Upper lobe of left lung (tissue), 4 donors: ENCODE measurements at regions not wholly inside any gene's neighbourhood (a gene's known extent, or its start where the extent isn't known, plus 50 kb on each side); places are given as distances from the start of the nearest gene placed in this dataset.

Experiments
- EP300 ChIP-seq, 4 donors: sonication (generic); formaldehyde crosslinking; IDR thresholded peaks; one replicate each; pipeline ENCODE4 v1.5.1; 2017; ENCODE audit warnings: antibody characterized with exemption in 4 of 4, control low read depth in 2 of 4
- POLR2A ChIP-seq, 4 donors: fragments of 450-650 bp; IDR thresholded peaks; one replicate each; pipeline ENCODE4 v1.5.1; 2016 to 2017; ENCODE audit warnings: antibody characterized with exemption in 4 of 4, mild to moderate bottlenecking in 2 of 4
- POLR2AphosphoS5 ChIP-seq, 2 donors: sonication (generic); formaldehyde crosslinking; IDR thresholded peaks; one replicate each; pipeline ENCODE4 v1.5.1; 2017; ENCODE audit warnings: antibody characterized with exemption in 2 of 2
- TF ChIP-seq, protein P1 (sequence below), 6 experiments: fragments of 450-650 bp in 4 of 6; fragments of 200-600 bp in 2 of 6; sonication (generic) in 2 of 6; IDR thresholded peaks; one replicate each; pipeline ENCODE4 v1.5.1; 2016 to 2019; ENCODE audit warnings: antibody characterized with exemption in 6 of 6

DNA sequence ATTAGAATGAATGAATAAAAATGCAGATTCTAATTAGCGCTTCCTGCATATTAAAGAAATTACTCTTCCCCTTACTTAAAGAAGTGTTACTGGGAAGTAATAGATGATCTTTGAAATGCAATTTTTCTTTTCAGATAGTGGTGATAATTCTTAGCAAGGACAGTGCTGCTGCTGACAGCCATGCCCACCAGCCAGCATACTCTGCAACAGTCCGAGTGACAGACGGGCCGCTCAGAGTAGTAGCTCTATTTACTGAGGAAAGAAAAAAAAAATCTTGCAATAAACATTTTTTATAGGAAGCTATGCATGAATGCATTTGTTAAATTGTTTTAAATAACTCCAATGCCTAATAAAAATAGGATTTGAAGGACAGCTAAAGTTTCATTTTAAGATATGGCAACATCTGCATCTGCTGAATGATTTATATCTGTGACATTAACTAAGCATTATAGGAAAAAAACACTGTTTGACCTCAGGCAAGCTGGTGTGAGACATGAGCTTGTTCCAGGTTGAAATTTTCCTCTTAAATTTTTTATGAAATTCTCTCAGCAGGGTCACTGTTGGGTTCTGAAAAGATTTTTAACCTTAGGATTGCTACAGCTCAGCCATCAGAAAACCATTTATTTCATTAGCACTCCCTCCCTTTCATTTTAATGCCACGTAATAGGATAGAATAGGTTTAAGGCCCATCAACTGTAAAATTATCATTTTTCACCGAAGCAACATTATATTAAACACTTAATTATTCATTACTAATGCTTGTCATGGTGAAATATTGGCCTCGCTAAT is 393.8 kb downstream of the DCDC2C start:
- TF ChIP-seq, protein P1, sequence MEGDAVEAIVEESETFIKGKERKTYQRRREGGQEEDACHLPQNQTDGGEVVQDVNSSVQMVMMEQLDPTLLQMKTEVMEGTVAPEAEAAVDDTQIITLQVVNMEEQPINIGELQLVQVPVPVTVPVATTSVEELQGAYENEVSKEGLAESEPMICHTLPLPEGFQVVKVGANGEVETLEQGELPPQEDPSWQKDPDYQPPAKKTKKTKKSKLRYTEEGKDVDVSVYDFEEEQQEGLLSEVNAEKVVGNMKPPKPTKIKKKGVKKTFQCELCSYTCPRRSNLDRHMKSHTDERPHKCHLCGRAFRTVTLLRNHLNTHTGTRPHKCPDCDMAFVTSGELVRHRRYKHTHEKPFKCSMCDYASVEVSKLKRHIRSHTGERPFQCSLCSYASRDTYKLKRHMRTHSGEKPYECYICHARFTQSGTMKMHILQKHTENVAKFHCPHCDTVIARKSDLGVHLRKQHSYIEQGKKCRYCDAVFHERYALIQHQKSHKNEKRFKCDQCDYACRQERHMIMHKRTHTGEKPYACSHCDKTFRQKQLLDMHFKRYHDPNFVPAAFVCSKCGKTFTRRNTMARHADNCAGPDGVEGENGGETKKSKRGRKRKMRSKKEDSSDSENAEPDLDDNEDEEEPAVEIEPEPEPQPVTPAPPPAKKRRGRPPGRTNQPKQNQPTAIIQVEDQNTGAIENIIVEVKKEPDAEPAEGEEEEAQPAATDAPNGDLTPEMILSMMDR (IDR thresholded peaks at IDR 0.05) = no peak
- TF ChIP-seq POLR2AphosphoS5 (IDR thresholded peaks at IDR 0.05) (no peak), POLR2A (IDR thresholded peaks at IDR 0.05) (no peak), EP300 (IDR thresholded peaks at IDR 0.05) (no peak)
